ENCODE measurements at regions not wholly inside any gene's neighbourhood (a gene's known extent, or its start where the extent isn't known, plus 50 kb on each side); places are given as distances from the start of the nearest gene placed in this dataset.

DNA sequence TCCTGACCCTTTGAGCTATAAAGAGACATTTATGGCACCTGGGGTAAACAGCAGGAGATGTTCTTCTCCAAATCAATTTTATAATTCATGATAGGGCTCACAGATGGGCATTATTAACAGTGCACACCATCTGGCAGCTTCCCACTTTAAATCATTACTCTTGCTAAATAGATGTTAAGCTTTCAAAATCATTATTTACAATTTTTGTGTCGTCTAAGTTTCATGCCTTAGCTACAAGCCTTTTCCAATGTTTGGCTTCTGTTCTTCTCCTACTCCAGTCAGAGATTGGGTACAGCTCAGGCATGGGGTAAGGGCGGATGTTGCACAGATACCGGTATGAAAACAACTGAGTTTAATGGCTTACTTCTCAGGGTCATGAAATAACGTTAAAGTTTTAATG lies 120.9 kb upstream of the PFN2 start:
- TF ChIP-seq SRF (IDR thresholded peaks at IDR 0.05; ENCODE audit: low read depth) (no peak), CEBPB (IDR thresholded peaks at IDR 0.05; ENCODE audit: low read depth) (no peak), POLR2AphosphoS5 (IDR thresholded peaks at IDR 0.05; ENCODE audit: low read depth, low read length) (no peak), POLR2A (IDR thresholded peaks at IDR 0.05; ENCODE audit: borderline replicate concordance, extremely low read depth, insufficient read depth, insufficient read length) (no peak), EZH2 (IDR thresholded peaks at IDR 0.05) (no peak), EGR1 (IDR thresholded peaks at IDR 0.05; ENCODE audit: low read depth) (no peak), EZH2phosphoT487 (IDR thresholded peaks at IDR 0.05; ENCODE audit: borderline replicate concordance) (no peak)
- TF ChIP-seq, protein P1, sequence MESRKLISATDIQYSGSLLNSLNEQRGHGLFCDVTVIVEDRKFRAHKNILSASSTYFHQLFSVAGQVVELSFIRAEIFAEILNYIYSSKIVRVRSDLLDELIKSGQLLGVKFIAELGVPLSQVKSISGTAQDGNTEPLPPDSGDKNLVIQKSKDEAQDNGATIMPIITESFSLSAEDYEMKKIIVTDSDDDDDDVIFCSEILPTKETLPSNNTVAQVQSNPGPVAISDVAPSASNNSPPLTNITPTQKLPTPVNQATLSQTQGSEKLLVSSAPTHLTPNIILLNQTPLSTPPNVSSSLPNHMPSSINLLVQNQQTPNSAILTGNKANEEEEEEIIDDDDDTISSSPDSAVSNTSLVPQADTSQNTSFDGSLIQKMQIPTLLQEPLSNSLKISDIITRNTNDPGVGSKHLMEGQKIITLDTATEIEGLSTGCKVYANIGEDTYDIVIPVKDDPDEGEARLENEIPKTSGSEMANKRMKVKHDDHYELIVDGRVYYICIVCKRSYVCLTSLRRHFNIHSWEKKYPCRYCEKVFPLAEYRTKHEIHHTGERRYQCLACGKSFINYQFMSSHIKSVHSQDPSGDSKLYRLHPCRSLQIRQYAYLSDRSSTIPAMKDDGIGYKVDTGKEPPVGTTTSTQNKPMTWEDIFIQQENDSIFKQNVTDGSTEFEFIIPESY (IDR thresholded peaks at IDR 0.05; ENCODE audit: extremely low read depth, insufficient replicate concordance, low read length) = no peak
- TF ChIP-seq, protein P2, sequence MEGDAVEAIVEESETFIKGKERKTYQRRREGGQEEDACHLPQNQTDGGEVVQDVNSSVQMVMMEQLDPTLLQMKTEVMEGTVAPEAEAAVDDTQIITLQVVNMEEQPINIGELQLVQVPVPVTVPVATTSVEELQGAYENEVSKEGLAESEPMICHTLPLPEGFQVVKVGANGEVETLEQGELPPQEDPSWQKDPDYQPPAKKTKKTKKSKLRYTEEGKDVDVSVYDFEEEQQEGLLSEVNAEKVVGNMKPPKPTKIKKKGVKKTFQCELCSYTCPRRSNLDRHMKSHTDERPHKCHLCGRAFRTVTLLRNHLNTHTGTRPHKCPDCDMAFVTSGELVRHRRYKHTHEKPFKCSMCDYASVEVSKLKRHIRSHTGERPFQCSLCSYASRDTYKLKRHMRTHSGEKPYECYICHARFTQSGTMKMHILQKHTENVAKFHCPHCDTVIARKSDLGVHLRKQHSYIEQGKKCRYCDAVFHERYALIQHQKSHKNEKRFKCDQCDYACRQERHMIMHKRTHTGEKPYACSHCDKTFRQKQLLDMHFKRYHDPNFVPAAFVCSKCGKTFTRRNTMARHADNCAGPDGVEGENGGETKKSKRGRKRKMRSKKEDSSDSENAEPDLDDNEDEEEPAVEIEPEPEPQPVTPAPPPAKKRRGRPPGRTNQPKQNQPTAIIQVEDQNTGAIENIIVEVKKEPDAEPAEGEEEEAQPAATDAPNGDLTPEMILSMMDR (IDR thresholded peaks at IDR 0.05 in 2 of 3, conservative IDR thresholded peaks at IDR 0.05 in 1 of 3; ENCODE audit: borderline replicate concordance in 1 of 3, insufficient read depth in 1 of 3, low read depth in 2 of 3, low read length in 2 of 3) = no peak

All from HCT116 (cell line).